IMR-90 (cell line): ENCODE measurements at regions not wholly inside any gene's neighbourhood (a gene's known extent, or its start where the extent isn't known, plus 50 kb on each side); places are given as distances from the start of the nearest gene placed in this dataset.

Experiments
- ATAC-seq: fragments of 200-7000 bp; cut with Tn5 transposase; 2 replicates; pipeline ENCODE4 v1.9.1; 2020; ENCODE audit warnings: low read depth, mild to moderate bottlenecking, moderate library complexity
- BruUV-seq: library from RNA; stranded (reverse); fragments of 400-500 nt; replicated peaks from 2 replicates; lab custom pipeline; 2021; lab: Mats Ljungman, UMichigan
- CTCF ChIA-PET: fragments of 300-600 bp; formaldehyde crosslinking; extraction: SDS; loops from one replicate; lab custom pipeline; 2021; ENCODE audit warnings: antibody characterized with exemption; lab: Yijun Ruan, JAX
- POLR2A ChIA-PET: fragments of 300-600 bp; sonication (Branson Sonifier 250); formaldehyde crosslinking; loops from one replicate; lab custom pipeline; 2022; ENCODE audit warnings: antibody characterized with exemption; ENCODE audit not compliant: unreplicated experiment; lab: Charles Lee
- DNase-seq: peaks from one replicate; pipeline ENCODE4 v3.0.0; 2013
- H2AFZ ChIP-seq: replicated peaks from 2 replicates; pipeline ENCODE3; 2013; ENCODE audit warnings: low read length, mild to moderate bottlenecking; ENCODE audit not compliant: poor library complexity
- H2AK5ac ChIP-seq: 2 replicates; pipeline ENCODE4 v1.6.1; 2013; ENCODE audit warnings: low read depth, low read length, inconsistent platforms
- H2AK9ac ChIP-seq: replicated peaks from 2 replicates; pipeline ENCODE3; 2013; ENCODE audit warnings: mild to moderate bottlenecking, low read depth, low read length, moderate library complexity; ENCODE audit not compliant: poor library complexity
- H2BK120ac ChIP-seq: 2 replicates; pipeline ENCODE4 v1.6.1; 2013; ENCODE audit warnings: low read depth, low read length, inconsistent platforms
- H2BK15ac ChIP-seq: 3 replicates; pipeline ENCODE4 v1.6.1; 2013; ENCODE audit warnings: low read depth, low read length, inconsistent platforms
- H2BK20ac ChIP-seq: 2 replicates; pipeline ENCODE4 v1.6.1; 2013; ENCODE audit warnings: low read depth, mild to moderate bottlenecking, inconsistent platforms, low read length, moderate library complexity
- H2BK5ac ChIP-seq: 2 replicates; pipeline ENCODE4 v1.6.1; 2013; ENCODE audit warnings: mild to moderate bottlenecking, low read depth, low read length, inconsistent platforms; ENCODE audit not compliant: poor library complexity, severe bottlenecking
- H3K14ac ChIP-seq: replicated peaks from 2 replicates; pipeline ENCODE4 v1.6.1; 2013; ENCODE audit warnings: low read depth, low read length, inconsistent platforms
- H3K18ac ChIP-seq: 2 replicates; pipeline ENCODE4 v1.6.1; 2013; ENCODE audit warnings: low read depth, low read length, control low read depth
- H3K23ac ChIP-seq: 2 replicates; pipeline ENCODE4 v1.6.1; 2013; ENCODE audit warnings: low read depth, low read length, inconsistent platforms
- H3K27ac ChIP-seq: 2 replicates; pipeline ENCODE4 v1.5.1; 2013; ENCODE audit warnings: mild to moderate bottlenecking, control low read depth, low read length; ENCODE audit not compliant: insufficient read depth
- H3K27me3 ChIP-seq: 2 replicates; pipeline ENCODE4 v1.6.1; 2013; ENCODE audit warnings: low read length; ENCODE audit not compliant: control insufficient read depth, insufficient read depth
- H3K36me3 ChIP-seq: 2 replicates; pipeline ENCODE4 v1.6.1; 2013; ENCODE audit warnings: low read length, mixed read lengths; ENCODE audit not compliant: control insufficient read depth, insufficient read depth
- H3K4ac ChIP-seq: 2 replicates; pipeline ENCODE4 v1.6.1; 2013; ENCODE audit warnings: low read depth, low read length, inconsistent platforms
- H3K4me1 ChIP-seq: 2 replicates; pipeline ENCODE4 v1.6.1; 2013; ENCODE audit warnings: low read length, mixed read lengths; ENCODE audit not compliant: control insufficient read depth, insufficient read depth
- H3K4me2 ChIP-seq: 2 replicates; pipeline ENCODE4 v1.6.1; 2013; ENCODE audit warnings: low read depth, mild to moderate bottlenecking, control low read depth, low read length, moderate library complexity
- H3K4me3 ChIP-seq: 2 replicates; pipeline ENCODE4 v1.5.1; 2013; ENCODE audit warnings: low read depth, mild to moderate bottlenecking, control low read depth, low read length, moderate library complexity; ENCODE audit not compliant: insufficient read depth
- H3K56ac ChIP-seq: 2 replicates; pipeline ENCODE4 v1.6.1; 2013; ENCODE audit warnings: low read length, inconsistent platforms; ENCODE audit not compliant: insufficient read depth; ENCODE audit errors: extremely low read depth
- H3K79me1 ChIP-seq, 2 experiments: 2 replicates each; pipeline ENCODE4 v1.6.1; 2013; ENCODE audit warnings: low read length in 2 of 2, inconsistent platforms in 1 of 2, low read depth in 1 of 2
- H3K9ac ChIP-seq: 2 replicates; pipeline ENCODE4 v1.6.1; 2013; ENCODE audit warnings: low read depth, low read length, control low read depth
- H3K9me1 ChIP-seq: 2 replicates; pipeline ENCODE4 v1.6.1; 2013; ENCODE audit warnings: low read length, inconsistent platforms; ENCODE audit not compliant: insufficient read depth
- H3K9me3 ChIP-seq: 2 replicates; pipeline ENCODE4 v1.6.1; 2013; ENCODE audit warnings: low read length; ENCODE audit not compliant: control insufficient read depth, insufficient read depth
- H4K20me1 ChIP-seq: 2 replicates; pipeline ENCODE4 v1.6.1; 2013; ENCODE audit warnings: low read length, inconsistent platforms; ENCODE audit not compliant: insufficient read depth
- H4K5ac ChIP-seq: 2 replicates; pipeline ENCODE4 v1.6.1; 2013; ENCODE audit warnings: mild to moderate bottlenecking, low read depth, low read length, control low read depth
- H4K8ac ChIP-seq, 2 experiments: 2 replicates each; pipeline ENCODE4 v1.6.1; 2013; ENCODE audit warnings: low read depth in 2 of 2, low read length in 2 of 2, control low read depth in 1 of 2, inconsistent platforms in 1 of 2
- H4K91ac ChIP-seq: 2 replicates; pipeline ENCODE4 v1.6.1; 2013; ENCODE audit warnings: low read depth, low read length, inconsistent platforms; ENCODE audit not compliant: insufficient read depth
- CTCF ChIP-seq: conservative IDR thresholded peaks from 2 replicates; pipeline ENCODE4 v1.5.1; 2012; ENCODE audit warnings: mild to moderate bottlenecking, low read depth, low read length, improper control_type of control experiment
- MXI1 ChIP-seq: IDR thresholded peaks from 2 replicates; pipeline ENCODE4 v1.6.1; 2012; ENCODE audit warnings: low read depth, mild to moderate bottlenecking, low read length, moderate library complexity, borderline replicate concordance
- WGBS, 2 experiments: methylation state at CpG; one replicate each; pipeline versions ENCODE4 v1.1.5 to v1.1.7; 2013; ENCODE audit warnings: missing lambda C conversion rate in 2 of 2; ENCODE audit not compliant: insufficient read length in 1 of 2; ENCODE audit errors: extremely low coverage in 2 of 2; 5-methylcytosine and 5-hydroxymethylcytosine counted together
- dilution Hi-C: fragments of 300-500 bp; cut with HindIII; formaldehyde crosslinking; loops from one replicate; pipeline ENCODE4 v1.14.3; 2018; ENCODE audit warnings: low sequenced_read_pairs; ENCODE audit not compliant: unreplicated experiment
- in situ Hi-C: fragments of 300-500 bp; cut with MboI; formaldehyde crosslinking; loops from 3 replicates; pipeline ENCODE4 v1.14.3; 2019; ENCODE audit warnings: low sequenced_read_pairs, inconsistent platforms, mixed read lengths
- intact Hi-C: fragments of 100-400 bp; cut with micrococcal nuclease; formaldehyde crosslinking; loops from 2 replicates; pipeline ENCODE4 v1.10.0; 2022

- no peak overlapping the region for H2AK9ac ChIP-seq
- ChIA-PET POLR2A (no interaction called here), CTCF (no interaction called here)
- no peak overlapping the region for H4K91ac ChIP-seq
- TF ChIP-seq MXI1 (no peak), CTCF (no peak)
- no peak overlapping the region for H3K18ac ChIP-seq
- H2BK120ac ChIP-seq, result no peak overlapping the region
- dilution Hi-C loops, result no loop called here
- intact Hi-C loops, result no loop called here
- peaks cover 5% of the 10 kb centered on the region for H3K27me3 ChIP-seq
- no peaks in the 10 kb centered on the region for H3K9me3 ChIP-seq
- no peak overlapping the region for H2BK5ac ChIP-seq
- no peak overlapping the region for H3K56ac ChIP-seq
- no peak overlapping the region for H3K23ac ChIP-seq
- DNase-seq (no peak), ATAC-seq (no peak)
- no peak overlapping the region for H3K4me2 ChIP-seq
- H3K4me1 ChIP-seq, result no peaks in the 10 kb centered on the region
- BruUV-seq, result no TSS peak
- no peaks in the 10 kb centered on the region for H3K79me1 ChIP-seq
- no peak overlapping the region for H3K9ac ChIP-seq
- H2BK15ac ChIP-seq, result no peak overlapping the region
- no peak overlapping the region for H3K27ac ChIP-seq
- H3K36me3 ChIP-seq, result no peaks in the 10 kb centered on the region
- no peaks in the 10 kb centered on the region for H3K9me1 ChIP-seq
- no peak overlapping the region for H2AK5ac ChIP-seq
- H2AFZ ChIP-seq, result no peak overlapping the region
- H3K4me3 ChIP-seq, result no peak overlapping the region
- H4K20me1 ChIP-seq, result no peaks in the 10 kb centered on the region
- 100% methylated on average over 1 of the region's 1 CpG; no CpG with 5 or more reads in 1 of the 2 experiments for WGBS, 2 experiments
- H3K14ac ChIP-seq, result no peak overlapping the region
- no peak overlapping the region for H2BK20ac ChIP-seq
- in situ Hi-C loops, result no loop called here
- H4K5ac ChIP-seq, result no peak overlapping the region
- no peak overlapping the region for H3K4ac ChIP-seq
- H4K8ac ChIP-seq, result no peak overlapping the region
These were observed 133.6 kb upstream of the C1QTNF7 start for GRCh38 chr4:15294202-15294601.
